EL (cell line): ENCODE measurements at regions not wholly inside any gene's neighbourhood (a gene's known extent, or its start where the extent isn't known, plus 50 kb on each side); places are given as distances from the start of the nearest gene placed in this dataset.
"Not testable (repeated sequence)": the region's sequence is repeated elsewhere in the genome, so short reads cannot be mapped to it uniquely, and the experiment has no call there.

Experiments
- DNase-seq: peaks from one replicate; pipeline ENCODE4 v3.0.0-alpha.2; 2016

- DNase-seq: no peak
Measured at GRCh38 chr6:120489941-120490340, 844.3 kb downstream of the TBC1D32 start.

- DNase-seq: no peak
Measured at GRCh38 chr6:120484146-120484545, 850.1 kb downstream of the TBC1D32 start.

DNA sequence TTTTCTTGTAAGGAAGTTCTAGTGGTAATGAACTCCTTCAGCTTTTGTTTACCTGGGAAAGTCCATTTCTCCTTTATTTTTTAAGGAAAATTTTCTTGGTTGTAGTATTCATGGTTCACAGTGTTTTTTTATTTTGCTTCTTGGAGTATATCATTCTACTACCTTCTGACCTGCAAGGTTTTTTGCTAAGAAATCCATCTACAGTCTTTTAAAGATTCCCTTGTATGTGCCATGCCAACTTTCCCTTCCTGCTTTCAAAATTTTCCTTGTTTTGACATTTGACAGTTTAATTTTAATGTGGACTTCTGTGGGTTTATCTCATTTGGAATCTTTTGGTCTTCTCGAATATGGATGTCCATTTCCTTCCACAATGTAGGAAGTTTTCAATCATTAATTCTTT is 855.6 kb downstream of the TBC1D32 start:
- DNase-seq: no peak

DNA sequence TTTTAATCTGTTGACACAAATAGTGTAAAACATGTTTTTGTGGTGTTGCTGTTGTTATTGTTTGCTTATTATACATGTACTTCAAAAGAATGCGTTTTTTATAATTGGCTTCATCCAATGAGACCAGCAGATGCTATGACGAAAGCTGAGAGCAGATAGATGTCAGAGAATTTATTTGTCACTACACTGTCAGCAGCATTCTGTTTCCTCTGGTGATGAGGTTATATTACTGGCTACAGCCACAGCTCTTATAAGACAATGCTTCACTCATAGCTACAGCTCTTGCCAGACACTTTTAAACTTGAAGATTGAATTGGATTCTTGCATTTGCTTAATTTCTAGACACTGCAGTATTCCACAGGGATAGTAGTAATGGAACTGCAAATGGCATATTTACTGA is 860.5 kb downstream of the TBC1D32 start:
- DNase-seq: no peak

GRCh38 chr6:120468486-120468885 is 865.8 kb downstream of the TBC1D32 start:
- DNase-seq: no peak

- no peak for DNase-seq
Measured at GRCh38 chr6:120451508-120451907, 882.8 kb downstream of the TBC1D32 start.

GRCh38 chr6:120447605-120448004 is 886.7 kb downstream of the TBC1D32 start:
- no peak for DNase-seq

DNA sequence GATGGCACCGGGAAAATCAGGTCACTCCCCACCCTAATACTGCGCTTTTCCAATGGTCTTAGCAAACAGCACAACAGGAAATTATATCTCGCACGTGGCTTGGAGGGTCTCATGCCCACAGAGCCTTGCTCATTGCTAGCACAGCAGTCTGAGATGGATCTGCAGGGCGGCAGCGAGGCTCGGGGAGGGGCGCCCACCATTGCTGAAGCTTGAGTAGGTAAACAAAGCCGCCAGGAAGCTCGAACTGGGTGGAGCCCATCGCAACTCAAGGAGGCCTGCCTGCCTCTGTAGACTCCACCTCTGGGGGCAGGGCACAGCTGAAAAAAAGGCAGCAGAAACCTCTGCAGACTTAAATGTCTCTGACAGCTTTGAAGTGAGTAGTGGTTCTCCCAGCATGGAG is 901.4 kb downstream of the TBC1D32 start:
- DNase-seq: not testable (repeated sequence)

DNA sequence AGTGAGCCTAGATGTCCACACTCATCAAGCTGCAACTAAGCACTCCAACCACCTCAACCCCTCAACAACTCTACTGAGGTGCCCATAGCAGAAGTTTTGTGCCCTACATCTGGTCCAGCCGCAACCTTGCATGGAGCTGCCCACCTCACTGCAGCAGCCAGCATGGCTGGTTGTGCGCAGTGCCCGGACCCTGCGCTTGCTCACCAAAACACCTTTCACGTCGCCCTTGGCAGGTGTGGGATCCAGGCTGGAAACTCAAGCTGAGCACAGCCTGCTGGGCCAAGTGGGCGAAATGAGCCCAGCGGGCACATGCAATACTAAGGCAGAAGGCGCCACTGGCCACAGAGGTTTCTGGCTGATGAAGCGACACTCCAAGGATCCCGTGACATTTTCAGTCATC is 902.4 kb downstream of the TBC1D32 start:
- no peak for DNase-seq

GRCh38 chr6:120411394-120411793 is 922.9 kb downstream of the TBC1D32 start:
- DNase-seq: no peak

GRCh38 chr6:120410586-120410985 is 923.7 kb downstream of the TBC1D32 start:
- DNase-seq: no peak

DNA sequence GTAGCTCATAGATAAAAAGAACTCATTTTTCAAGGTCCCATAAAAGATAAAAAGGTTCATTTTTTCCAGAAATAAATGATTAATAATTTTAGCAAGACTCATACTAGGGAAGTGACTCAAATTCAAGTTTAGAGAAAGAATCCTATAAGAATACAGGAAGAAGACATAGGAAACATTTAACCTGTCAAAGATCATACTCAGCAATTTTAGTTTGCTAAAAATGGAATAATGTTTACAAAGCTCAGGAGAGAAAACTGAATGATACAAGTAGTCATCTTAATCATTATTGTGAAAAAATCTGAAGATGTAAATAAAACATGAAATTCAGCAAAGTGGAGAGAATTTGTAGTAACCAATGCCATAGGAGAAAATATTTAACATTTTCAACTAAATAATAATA is 926.6 kb downstream of the TBC1D32 start:
- no peak for DNase-seq

DNA sequence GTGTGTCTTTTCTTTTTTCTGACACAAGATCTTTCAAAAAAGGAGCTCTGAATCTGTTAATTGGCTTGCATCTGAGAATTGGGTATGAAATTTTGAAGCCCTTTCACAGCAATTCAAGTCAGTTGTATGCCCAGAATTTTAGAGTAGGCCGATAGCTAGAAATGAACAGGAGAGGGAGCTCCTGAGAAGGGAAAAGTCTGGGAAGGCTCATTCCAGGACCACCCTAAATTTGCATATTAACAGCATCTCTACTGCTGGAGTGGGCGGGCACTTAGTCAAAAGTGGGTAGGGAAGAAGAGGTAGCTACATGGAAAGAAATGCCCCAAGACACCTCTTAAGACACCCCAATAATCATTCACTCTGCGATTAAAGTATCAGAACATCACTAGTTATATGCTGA is 928.3 kb downstream of the TBC1D32 start:
- DNase-seq: no peak

DNA sequence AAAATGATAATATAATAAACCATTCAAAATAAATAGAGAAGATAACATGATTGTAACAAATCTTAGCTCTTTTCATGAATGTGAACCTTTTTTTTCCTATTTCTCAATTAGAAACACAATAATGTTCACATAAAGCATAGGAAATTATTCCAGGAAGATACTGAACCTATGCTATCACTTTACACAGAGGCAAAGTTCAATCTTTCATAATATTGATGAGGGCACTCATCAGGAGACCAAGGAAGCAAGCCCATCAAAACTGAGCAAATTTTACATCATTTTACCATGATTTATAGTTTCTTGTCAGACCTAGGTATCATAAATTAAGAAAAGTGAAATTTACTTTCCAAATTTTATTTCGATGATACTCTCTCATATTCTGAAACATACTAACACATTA is 938.5 kb downstream of the TBC1D32 start:
- no peak for DNase-seq

- no peak for DNase-seq
Measured at GRCh38 chr6:120395330-120395729, 939.0 kb downstream of the TBC1D32 start.

- DNase-seq: no peak
Measured at GRCh38 chr6:120392941-120393340, 941.3 kb downstream of the TBC1D32 start.

DNA sequence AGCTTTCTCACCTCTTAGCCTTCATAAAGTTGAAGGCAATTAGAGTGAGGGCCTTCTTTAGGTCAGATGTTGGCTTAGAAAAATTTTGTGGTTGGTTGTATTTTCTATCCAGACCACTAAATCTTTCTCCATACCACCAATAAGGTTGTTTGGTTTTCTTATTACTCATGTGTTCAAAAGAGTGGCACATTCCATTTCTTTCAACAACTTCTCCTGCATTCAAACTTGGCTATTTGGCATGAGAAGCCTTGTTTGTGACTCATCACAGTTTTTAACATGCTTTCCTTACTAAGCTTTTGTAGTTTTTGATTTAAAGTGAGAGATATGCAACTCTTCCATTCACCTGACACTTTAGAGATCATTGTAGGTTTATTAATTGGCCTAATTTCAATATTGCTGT is 949.6 kb downstream of the TBC1D32 start:
- no peak for DNase-seq

GRCh38 chr6:120383681-120384080 is 950.6 kb downstream of the TBC1D32 start:
- DNase-seq: no peak

DNA sequence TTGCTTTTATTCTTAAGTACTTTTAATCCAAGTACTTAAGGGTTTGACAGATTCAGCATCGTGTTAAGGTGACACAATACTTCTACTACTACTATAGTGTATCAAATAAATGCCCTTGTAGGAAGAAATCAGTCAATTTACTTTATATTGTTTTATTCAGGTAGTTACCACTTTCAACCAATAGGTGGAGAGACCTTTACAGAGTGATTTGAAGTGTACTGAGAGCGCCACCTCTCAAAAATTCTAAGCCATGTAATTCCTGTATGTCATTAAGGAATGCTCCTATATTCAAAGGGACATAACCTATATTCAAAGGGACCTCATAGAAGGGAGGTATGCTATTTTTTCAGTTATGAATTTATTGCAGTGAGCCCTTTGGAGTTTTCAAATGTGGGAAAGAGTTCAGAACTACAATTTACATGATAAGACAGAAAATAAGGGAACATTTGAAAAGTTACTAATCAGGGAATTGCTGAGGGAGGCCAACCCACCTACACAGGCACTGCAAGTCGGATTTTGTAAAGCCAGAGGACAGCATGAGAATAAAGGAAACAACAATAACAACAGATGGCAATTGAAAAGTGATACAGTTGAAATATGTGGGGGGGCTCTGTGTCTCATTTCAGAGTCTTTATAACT is 955.6 kb downstream of the TBC1D32 start:
- peak; percentile 10 for DNase-seq

- no peak for DNase-seq
Measured at GRCh38 chr6:120373185-120373584, 961.1 kb downstream of the TBC1D32 start.

- DNase-seq: no peak
Measured at GRCh38 chr6:120363429-120363828, 970.9 kb downstream of the TBC1D32 start.

GRCh38 chr6:120358535-120358934 is 975.7 kb downstream of the TBC1D32 start:
- DNase-seq: not testable (repeated sequence)

- DNase-seq: no peak
Measured at GRCh38 chr6:120357447-120357846, 976.8 kb downstream of the TBC1D32 start.

DNA sequence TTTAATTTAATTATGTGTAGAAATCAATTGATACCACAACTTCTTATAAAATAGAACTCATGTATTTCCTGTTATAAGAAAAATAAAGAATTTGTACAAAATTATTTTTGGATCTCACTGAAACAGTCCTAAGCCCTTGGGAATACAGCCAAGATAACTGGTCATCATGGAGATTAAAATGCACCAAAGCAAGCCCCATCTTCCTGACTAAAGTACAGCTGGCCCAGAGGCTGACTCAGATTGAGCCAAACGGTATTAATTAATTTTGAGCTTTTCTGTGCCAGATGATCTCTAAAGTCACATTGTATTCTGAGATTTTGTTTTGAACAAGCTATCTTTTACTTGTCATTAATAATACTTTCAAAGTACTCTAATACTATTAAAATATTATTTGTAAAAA is 978.5 kb downstream of the TBC1D32 start:
- DNase-seq: no peak

- DNase-seq: no peak
Measured at GRCh38 chr6:120354452-120355098, 979.7 kb downstream of the TBC1D32 start.
